B cell (primary cell): ENCODE measurements at regions not wholly inside any gene's neighbourhood (a gene's known extent, or its start where the extent isn't known, plus 50 kb on each side); places are given as distances from the start of the nearest gene placed in this dataset.

ENCODE experiments used
- ATAC-seq: fragments of 200-7000 bp; cut with Tn5 transposase; one replicate; pipeline ENCODE4 v1.10.0; 2021; ENCODE audit warnings: low read depth, mild to moderate bottlenecking, moderate number of reproducible peaks, moderate library complexity
- CTCF ChIA-PET: fragments of 350-600 bp; sonication (Branson Sonifier 250); formaldehyde crosslinking; loops from one replicate; lab custom pipeline; 2021; ENCODE audit warnings: antibody characterized with exemption, inconsistent platforms; lab: Charles Lee
- POLR2A ChIA-PET: fragments of 350-600 bp; sonication (Branson Sonifier 250); formaldehyde crosslinking; loops from one replicate; lab custom pipeline; 2021; ENCODE audit warnings: antibody characterized with exemption; lab: Charles Lee
- DNase-seq: peaks from one replicate; pipeline ENCODE4 v3.0.0; 2013
- H2AFZ ChIP-seq: 2 replicates; pipeline ENCODE4 v1.6.1; 2012; ENCODE audit warnings: mild to moderate bottlenecking, low read depth, low read length; ENCODE audit not compliant: insufficient read depth, poor library complexity, severe bottlenecking
- H3K27ac ChIP-seq, 2 donors: 1 replicate in 1 of 2; 2 replicates in 1 of 2; pipeline ENCODE4 v1.5.1; 2012 to 2013; ENCODE audit warnings: low read length in 2 of 2, mild to moderate bottlenecking in 2 of 2, moderate library complexity in 1 of 2
- H3K27me3 ChIP-seq, 4 experiments: fragments of 200-600 bp in 1 of 4; sonication (generic) in 1 of 4; replicated peaks in 1 of 4; 1 replicate in 2 of 4; 2 replicates in 2 of 4; pipeline versions ENCODE4 v1.6.1 to v1.7.0; 2013 to 2016; ENCODE audit warnings: low read length in 3 of 4, mild to moderate bottlenecking in 2 of 4, mixed read lengths in 1 of 4, moderate library complexity in 1 of 4; ENCODE audit not compliant: insufficient read depth in 4 of 4, control insufficient read depth in 3 of 4; ENCODE audit errors: control extremely low read depth in 1 of 4
- H3K36me3 ChIP-seq, 2 experiments: replicated peaks in 1 of 2; 1 replicate in 1 of 2; 2 replicates in 1 of 2; pipeline versions ENCODE4 v1.6.1 to v1.7.1; 2013; ENCODE audit warnings: low read length in 1 of 2; ENCODE audit not compliant: insufficient read depth in 2 of 2, control insufficient read depth in 1 of 2; ENCODE audit errors: control extremely low read depth in 1 of 2, extremely low read depth in 1 of 2
- H3K4me1 ChIP-seq, 2 donors: fragments of 200-600 bp in 1 of 2; sonication (generic) in 1 of 2; 1 replicate in 1 of 2; 2 replicates in 1 of 2; pipeline versions ENCODE4 v1.5.1 to v1.6.1; 2013 to 2017; ENCODE audit warnings: low read length in 2 of 2; ENCODE audit not compliant: control insufficient read depth in 2 of 2, insufficient read depth in 2 of 2
- H3K4me2 ChIP-seq: replicated peaks from 2 replicates; pipeline ENCODE3; 2012; ENCODE audit warnings: mild to moderate bottlenecking, low read depth, low read length; ENCODE audit not compliant: poor library complexity, severe bottlenecking
- H3K4me3 ChIP-seq, 5 experiments: fragments of 200-600 bp in 1 of 5; sonication (generic) in 1 of 5; 1 replicate in 3 of 5; 2 replicates in 2 of 5; pipeline versions ENCODE4 v1.5.1 to v1.7.0; 2011 to 2016; ENCODE audit warnings: low read length in 4 of 5, mild to moderate bottlenecking in 4 of 5, low read depth in 2 of 5, control low read depth in 1 of 5, moderate library complexity in 1 of 5; ENCODE audit not compliant: insufficient read depth in 1 of 5; ENCODE audit errors: control extremely low read depth in 1 of 5, extremely low read depth in 1 of 5
- H3K79me2 ChIP-seq: fragments of 200-600 bp; sonication (generic); one replicate; pipeline ENCODE4 v1.6.0; 2016; ENCODE audit warnings: low read length; ENCODE audit not compliant: control insufficient read depth, insufficient read depth
- H3K9ac ChIP-seq: fragments of 200-600 bp; sonication (generic); 2 replicates; pipeline ENCODE4 v1.6.1; 2017; ENCODE audit warnings: mild to moderate bottlenecking, low read length, moderate library complexity
- H3K9me3 ChIP-seq, 3 donors: one replicate each; pipeline versions ENCODE4 v1.6.1 to v1.7.1; 2013; ENCODE audit warnings: low read length in 2 of 3; ENCODE audit not compliant: control insufficient read depth in 2 of 3, insufficient read depth in 1 of 3; ENCODE audit errors: control extremely low read depth in 1 of 3
- H4K20me1 ChIP-seq: 2 replicates; pipeline ENCODE4 v1.6.0; 2012; ENCODE audit warnings: mild to moderate bottlenecking, low read length; ENCODE audit not compliant: insufficient read depth, control insufficient read depth, poor library complexity, severe bottlenecking
- H3K27ac Mint-ChIP-seq: one replicate; pipeline ENCODE4 v1.8.0; 2021; ENCODE audit warnings: mixed read lengths
- H3K27me3 Mint-ChIP-seq: one replicate; pipeline ENCODE4 v1.8.0; 2021; ENCODE audit warnings: mixed read lengths
- H3K4me1 Mint-ChIP-seq: one replicate; pipeline ENCODE4 v1.8.0; 2021; ENCODE audit warnings: mixed read lengths
- H3K4me3 Mint-ChIP-seq: one replicate; pipeline ENCODE4 v1.8.0; 2021; ENCODE audit warnings: mixed read lengths
- H3K9me3 Mint-ChIP-seq: one replicate; pipeline ENCODE4 v1.8.0; 2022; ENCODE audit warnings: mixed read lengths; ENCODE audit not compliant: insufficient read depth
- CTCF ChIP-seq: fragments of 200-600 bp; IDR thresholded peaks from one replicate; pipeline ENCODE4 v1.8.0; 2022; ENCODE audit warnings: antibody characterized with exemption, mild to moderate bottlenecking
- EZH2 ChIP-seq: IDR thresholded peaks from 2 replicates; pipeline ENCODE4 v1.6.1; 2012; ENCODE audit warnings: borderline replicate concordance, low read depth, mild to moderate bottlenecking, moderate library complexity, low read length; ENCODE audit not compliant: insufficient read depth, poor library complexity, severe bottlenecking
- WGBS: methylation state at CpG from one replicate; pipeline ENCODE4 v1.1.5; 2013; ENCODE audit warnings: missing lambda C conversion rate; ENCODE audit not compliant: insufficient coverage; 5-methylcytosine and 5-hydroxymethylcytosine counted together
- intact Hi-C: fragments of 100-400 bp; cut with micrococcal nuclease; formaldehyde crosslinking; loops from one replicate; pipeline ENCODE4 v1.10.0; 2022

- ChIA-PET POLR2A (no interaction called here), CTCF (no interaction called here)
- no peaks in the 10 kb centered on the region for H3K4me1 Mint-ChIP-seq
- Histone ChIP-seq H3K79me2 (no peaks in the 10 kb centered on the region), H3K9me3 (peaks cover 0 to 20% (median 0%) of the 10 kb centered on the region in 3 donors), H3K36me3 (no peaks in the 10 kb centered on the region), H2AFZ (no peak overlapping the region), H3K27ac (no peak overlapping the region), H4K20me1 (no peaks in the 10 kb centered on the region), H3K4me3 (no peak overlapping the region), H3K9ac (no peak overlapping the region), H3K4me2 (no peak overlapping the region), H3K4me1 (no peaks in the 10 kb centered on the region), H3K27me3 (no peaks in the 10 kb centered on the region)
- TF ChIP-seq CTCF (no peak), EZH2 (no peak)
- no peak for DNase-seq
- no peak overlapping the region for H3K27ac Mint-ChIP-seq
- H3K4me3 Mint-ChIP-seq: no peak overlapping the region
- intact Hi-C loops: no loop called here
- WGBS: 96% methylated on average over 22 of the region's 22 CpGs
- no peak for ATAC-seq
- H3K9me3 Mint-ChIP-seq: no peaks in the 10 kb centered on the region
- no peaks in the 10 kb centered on the region for H3K27me3 Mint-ChIP-seq
Measured at GRCh38 chr5:84635235-84636055, 250.8 kb upstream of the EDIL3 start.

- DNase-seq (no peak), ATAC-seq (no peak)
- intact Hi-C loops: no loop called here
- Histone ChIP-seq H2AFZ (no peak overlapping the region), H3K27me3 (no peaks in the 10 kb centered on the region), H3K27ac (no peak overlapping the region), H3K36me3 (no peaks in the 10 kb centered on the region), H3K9ac (no peak overlapping the region), H3K79me2 (no peaks in the 10 kb centered on the region), H4K20me1 (no peaks in the 10 kb centered on the region), H3K4me3 (no peak overlapping the region), H3K4me1 (no peaks in the 10 kb centered on the region), H3K9me3 (peaks cover 0 to 20% (median 0%) of the 10 kb centered on the region in 3 donors), H3K4me2 (no peak overlapping the region)
- Mint-ChIP-seq H3K4me3 (no peak overlapping the region), H3K9me3 (no peaks in the 10 kb centered on the region), H3K4me1 (no peaks in the 10 kb centered on the region), H3K27ac (no peak overlapping the region), H3K27me3 (no peaks in the 10 kb centered on the region)
- TF ChIP-seq CTCF: no peak
- no peak for TF ChIP-seq EZH2
- WGBS: 96% methylated on average over 11 of the region's 11 CpGs
- POLR2A ChIA-PET: no interaction called here
- CTCF ChIA-PET: no interaction called here
Measured at GRCh38 chr5:84634256-84634655, 249.6 kb upstream of the EDIL3 start.
